GM21381 (cell line): ENCODE measurements at regions not wholly inside any gene's neighbourhood (a gene's known extent, or its start where the extent isn't known, plus 50 kb on each side); places are given as distances from the start of the nearest gene placed in this dataset.

Source experiments
- ATAC-seq: cut with Tn5 transposase; IDR thresholded peaks from one replicate; pipeline ENCODE4 v1.9.1; 2021; ENCODE audit warnings: mild to moderate bottlenecking, moderate library complexity; ENCODE audit not compliant: unreplicated experiment

DNA sequence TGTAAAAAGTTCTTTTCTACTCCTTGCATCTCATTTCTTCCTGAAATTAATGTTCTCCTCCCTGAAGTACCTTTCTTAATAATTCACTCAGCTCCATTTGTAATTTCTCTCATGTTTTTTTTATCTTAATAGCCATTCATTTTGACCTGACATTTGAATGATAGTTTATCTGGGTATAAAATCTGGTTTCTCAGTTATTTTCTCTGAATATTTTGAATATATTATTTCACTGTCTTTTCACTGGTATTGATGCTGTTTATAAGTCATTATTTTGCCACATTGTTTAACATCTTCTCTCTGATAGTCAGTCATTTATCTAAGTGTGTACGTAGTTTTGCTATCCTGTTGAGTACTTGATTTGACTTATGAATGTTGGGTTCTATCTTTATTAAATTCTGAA lies 68.8 kb upstream of the ARHGAP18 start:
- no peak for ATAC-seq

DNA sequence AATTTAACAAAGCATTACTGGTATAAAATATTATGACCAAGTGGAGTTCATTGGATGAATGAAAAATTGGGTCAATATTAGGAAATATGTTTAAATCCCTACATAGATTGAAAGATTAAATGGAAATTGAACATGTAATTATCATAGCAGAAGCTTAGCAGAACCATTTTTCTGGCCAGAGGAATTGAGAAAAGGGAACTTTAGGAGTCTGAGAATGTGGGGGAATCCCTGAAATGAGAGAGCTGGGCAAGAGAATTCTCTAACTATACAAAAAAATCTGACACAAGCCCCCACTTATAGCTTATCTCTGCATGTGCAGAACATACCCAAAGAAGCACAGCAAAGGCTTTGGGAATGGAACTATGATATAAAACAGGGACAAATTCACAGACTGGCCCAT lies 67.4 kb upstream of the ARHGAP18 start:
- no peak for ATAC-seq

DNA sequence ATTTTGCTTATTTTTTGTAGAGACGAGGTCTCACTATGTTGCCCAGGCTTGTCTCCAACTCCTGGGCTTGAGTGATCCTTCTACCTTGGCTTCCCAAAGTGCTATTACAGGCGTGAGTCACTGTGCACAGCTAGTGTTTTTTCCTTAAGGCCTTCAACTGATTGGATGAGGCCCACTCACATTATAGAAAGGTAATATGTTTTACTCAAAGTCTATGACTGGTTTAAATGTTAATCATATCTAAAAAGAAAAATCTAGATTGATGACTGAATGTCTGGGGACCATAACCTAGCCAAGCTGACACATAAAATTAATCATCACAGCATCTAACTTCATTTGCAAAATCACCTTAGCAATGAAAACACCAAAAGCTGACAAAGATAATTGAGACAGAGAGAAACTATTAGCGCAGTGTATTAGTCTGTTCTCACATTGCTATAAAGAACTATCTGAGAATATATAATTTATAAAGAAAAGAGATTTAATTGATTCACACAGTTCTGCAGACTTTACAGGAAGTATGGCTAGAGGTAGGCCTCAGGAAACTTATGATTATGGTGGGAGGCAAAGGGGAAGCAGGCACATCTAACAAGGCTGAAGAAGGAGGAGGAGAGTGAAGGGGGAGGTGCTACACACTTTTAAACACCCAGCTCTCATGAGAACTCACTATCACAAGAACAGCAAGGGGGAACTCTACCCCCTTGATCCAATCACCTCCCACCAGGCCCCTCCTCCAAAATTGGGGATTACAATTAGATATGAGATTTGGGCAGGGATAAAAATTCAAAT lies 66.8 kb upstream of the ARHGAP18 start:
- ATAC-seq = no peak

DNA sequence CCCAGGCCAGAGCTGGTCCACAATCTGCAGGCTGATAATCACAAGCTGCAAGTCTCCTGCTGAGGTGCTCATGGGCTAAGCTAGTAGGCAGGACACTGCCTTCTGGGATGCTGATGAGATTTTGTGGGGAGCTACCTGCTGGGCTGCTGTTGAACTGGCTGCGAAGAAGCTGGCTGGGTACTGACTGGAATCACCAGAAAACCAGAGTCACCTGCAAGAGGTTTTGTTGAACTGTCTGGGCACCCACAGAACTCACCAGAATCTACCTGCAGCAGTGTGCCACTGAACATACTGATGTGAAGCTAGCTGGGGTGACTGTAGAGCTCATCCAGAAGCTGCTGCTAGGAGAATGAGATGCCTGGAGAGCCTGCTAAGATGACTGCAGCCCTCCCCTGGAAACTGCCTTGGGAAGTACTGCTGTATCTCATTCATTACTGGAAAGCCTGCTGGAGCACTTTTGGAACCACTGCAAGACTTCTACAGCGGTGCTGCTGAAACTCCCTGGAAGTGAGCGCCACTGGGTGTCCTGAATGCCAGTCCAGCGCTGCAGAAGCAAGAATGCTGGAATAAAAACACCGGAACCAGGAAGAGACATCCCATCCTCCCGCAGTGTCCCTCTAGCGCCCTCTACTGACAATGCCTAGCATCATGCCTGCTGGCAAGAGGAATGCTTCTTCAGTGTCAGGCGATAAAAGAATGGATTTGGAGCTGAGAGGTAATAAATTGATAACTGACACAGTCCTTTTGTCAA lies 64.9 kb upstream of the ARHGAP18 start:
- no peak for ATAC-seq

DNA sequence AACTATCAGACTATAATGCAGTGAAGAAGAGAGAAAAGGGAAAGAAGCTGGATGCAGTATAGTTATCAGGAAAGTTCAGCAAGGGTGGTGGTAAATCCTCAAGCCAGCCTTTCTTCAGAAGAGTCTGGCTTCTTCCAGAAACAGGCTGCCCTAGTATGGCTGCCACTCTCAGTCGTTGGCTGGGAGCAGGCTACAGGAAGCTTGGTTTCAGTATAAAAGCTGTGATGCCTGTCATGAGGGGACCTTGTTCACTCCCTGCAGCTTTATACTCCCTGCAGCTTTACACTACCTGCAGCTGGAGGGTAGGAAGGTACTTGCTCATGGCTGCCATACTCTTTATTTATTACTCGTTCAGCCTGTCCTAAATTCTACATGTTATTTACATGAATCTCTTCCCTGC lies 63.3 kb upstream of the ARHGAP18 start:
- ATAC-seq = no peak

DNA sequence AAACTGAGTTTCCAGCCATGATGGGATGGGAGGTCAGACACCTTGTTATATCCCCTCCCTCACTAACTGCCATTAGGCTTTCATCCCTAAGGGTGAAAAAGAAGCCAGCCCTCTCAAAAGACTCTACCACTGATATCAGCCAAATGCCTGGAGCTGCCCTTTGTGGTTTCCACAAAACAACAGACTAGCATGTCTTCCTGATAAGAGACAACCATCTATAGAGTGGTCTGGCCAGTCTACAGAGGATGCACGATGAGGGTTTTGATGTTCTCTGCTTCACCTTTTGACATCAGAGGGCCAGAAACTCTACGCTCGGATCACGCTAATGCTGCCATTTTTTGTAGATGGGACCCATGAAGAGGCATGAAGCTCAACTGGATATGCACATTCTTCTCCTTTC lies 61.7 kb upstream of the ARHGAP18 start:
- ATAC-seq = no peak

DNA sequence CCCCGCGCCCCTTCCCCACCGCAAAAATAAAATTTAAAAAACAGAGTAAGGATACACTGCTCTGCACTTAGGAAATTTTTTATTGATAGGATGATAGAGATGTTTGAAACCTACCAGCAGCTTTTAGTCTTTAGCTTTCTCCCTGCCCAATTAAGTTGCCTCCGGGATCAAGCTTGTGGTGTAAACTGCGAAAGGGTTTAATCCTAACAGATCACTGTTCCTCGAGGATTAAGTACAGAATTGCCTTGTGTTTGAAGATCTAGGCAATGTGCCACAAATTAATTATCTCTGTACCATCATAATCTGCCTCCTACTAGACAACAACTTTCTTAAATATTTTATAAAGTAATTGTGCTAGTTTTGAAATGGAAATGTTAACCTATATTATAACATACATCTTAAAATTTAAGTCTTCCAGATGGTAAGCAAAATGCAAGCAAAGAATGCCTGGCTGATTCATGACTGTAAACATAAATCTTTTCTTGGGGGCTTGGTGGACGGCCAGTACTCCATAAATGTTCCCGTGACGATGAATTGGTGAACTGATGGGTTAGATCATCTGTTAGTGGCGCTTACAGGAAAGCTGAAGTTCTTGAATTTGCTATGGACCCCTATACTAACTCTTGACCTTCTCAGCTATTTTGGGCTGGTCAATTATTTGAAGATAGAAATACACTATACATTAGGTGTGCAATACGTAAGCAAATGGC lies 58.0 kb upstream of the ARHGAP18 start:
- no peak for ATAC-seq

DNA sequence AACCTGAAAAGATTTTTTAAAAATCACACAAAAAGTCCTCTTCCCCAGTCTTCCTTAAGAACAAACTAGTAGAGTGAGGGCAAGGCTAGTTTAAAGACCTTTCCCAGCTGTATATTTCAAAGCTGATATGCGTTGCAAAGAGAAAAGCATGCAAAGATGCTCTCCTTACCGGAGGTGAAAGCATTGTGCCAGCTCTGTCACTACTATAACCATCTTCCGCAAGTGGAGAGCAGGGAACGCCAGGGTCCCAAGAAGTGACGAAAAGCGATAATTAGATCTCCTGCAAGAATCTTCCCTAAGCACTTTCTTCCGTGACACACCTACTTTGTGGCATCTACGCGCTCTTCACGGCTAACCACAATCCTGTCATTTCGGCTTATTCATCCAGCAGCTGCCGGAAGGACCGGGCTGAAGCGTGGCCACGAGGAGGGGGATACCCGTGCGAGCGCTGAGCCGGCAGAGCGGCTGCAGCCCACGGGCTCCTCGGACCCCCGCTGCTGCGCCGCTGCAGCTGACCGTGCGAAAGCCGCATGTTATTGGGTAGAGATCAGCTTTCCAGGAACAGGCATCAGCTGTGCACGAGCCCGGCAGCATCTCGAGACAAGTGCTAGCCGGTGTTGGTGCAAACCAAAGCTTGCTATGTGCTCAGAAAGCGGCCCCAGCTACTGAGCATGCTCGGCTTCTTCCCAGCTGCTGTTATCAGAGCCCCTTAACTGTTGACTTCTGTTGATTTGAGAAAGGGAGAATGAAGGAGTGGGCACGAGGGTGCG lies 57.2 kb upstream of the ARHGAP18 start:
- ATAC-seq = peak; percentile 84

DNA sequence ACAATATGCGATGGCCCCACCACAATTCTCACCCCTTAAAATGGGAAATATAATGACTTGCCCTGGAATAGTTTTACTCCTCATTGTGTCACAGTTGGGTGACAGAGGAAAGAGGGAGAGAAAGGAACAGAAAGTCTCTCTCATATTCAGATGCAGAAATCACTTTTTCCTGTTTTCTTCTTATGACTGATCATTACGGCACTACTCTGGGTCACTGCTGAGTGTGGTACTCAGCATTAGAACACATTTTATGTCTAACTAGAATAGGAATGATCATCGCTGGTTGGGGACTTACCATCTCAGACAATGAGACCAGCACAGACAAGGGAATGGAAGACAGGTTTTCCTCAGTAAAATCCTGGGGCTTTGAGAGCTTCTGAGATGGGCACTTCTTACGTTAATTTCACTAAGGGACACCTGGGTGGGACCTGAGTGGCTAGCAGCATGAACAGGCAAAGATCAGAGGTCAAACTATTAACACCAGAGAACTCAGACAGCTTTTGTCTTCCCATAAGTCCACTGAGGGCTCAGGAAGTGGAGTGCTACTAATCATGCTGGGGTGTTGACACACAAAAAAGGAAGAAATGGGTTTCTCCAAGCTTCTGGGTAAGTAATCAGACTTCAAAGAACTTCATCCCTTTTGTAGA lies 54.9 kb upstream of the ARHGAP18 start:
- ATAC-seq = no peak

DNA sequence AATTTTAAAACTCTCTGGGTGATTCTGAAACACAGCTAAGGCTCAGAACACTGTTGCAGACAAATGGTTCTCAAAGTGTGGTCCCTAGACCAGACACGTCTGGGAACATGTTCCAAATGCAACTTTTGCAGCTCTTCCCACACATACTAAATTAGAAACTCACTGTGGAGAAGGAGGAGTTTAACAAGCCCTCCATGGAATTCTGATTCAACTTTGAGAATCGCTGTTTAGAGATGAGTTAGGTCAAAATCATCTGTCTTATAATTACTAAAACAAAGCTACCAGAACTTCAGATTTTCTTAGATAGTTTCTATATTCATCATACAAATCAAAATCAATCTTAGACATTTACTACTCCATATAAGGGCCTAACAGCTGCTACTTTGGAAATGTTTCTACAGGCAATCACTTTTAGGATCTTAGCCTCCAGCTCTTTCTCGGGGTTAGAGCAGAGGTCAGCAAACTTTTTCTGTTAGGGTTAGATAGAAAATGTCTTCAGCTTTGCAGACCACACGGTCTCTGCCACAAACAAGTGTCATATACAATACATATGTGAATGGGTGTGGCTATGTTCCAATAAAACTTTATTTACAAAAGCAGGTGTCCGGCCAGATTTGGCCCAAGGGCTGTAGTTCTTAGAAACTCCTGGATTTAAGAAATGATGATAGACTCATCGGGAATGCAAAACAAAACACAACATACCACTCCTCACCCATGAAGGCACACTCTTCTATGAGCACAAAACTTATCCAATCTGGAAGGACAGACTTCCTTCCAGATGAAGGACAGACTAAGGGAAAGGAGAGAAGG lies 50.0 kb upstream of the ARHGAP18 start:
- no peak for ATAC-seq
